SK-N-SH (cell line): ENCODE measurements at regions not wholly inside any gene's neighbourhood (a gene's known extent, or its start where the extent isn't known, plus 50 kb on each side); places are given as distances from the start of the nearest gene placed in this dataset.
"Not testable (repeated sequence)": the region's sequence is repeated elsewhere in the genome, so short reads cannot be mapped to it uniquely, and the experiment has no call there.

ENCODE experiments used
- CTCF ChIA-PET: fragments of 300-600, 350-600 bp; formaldehyde crosslinking; extraction: SDS; loops from one replicate; lab custom pipeline; 2021; lab: Yijun Ruan, JAX
- POLR2A ChIA-PET: fragments of 350-600 bp; sonication (Branson Sonifier 250); formaldehyde crosslinking; extraction: SDS; loops from one replicate; lab custom pipeline; 2020; ENCODE audit warnings: antibody characterized with exemption, inconsistent platforms; lab: Yijun Ruan, JAX
- DNase-seq: peaks from one replicate; pipeline ENCODE4 v3.0.0; 2012
- H2AFZ ChIP-seq: fragments of 200-600 bp; sonication (generic); 2 replicates; pipeline ENCODE4 v1.8.1; 2016; ENCODE audit warnings: antibody characterized with exemption, mild to moderate bottlenecking, low read depth
- H3F3A ChIP-seq: fragments of 200-600 bp; sonication (generic); replicated peaks from 2 replicates; pipeline ENCODE3; 2016; ENCODE audit warnings: antibody characterized with exemption, mild to moderate bottlenecking; ENCODE audit not compliant: insufficient read depth
- H3K27ac ChIP-seq, 2 experiments: fragments of 200-500 bp in 1 of 2; fragments of 200-600 bp in 1 of 2; sonication (Bioruptor generic) in 1 of 2; sonication (generic), shearing (Covaris generic) in 1 of 2; 2 replicates each; pipeline versions ENCODE4 v1.5.1 to v1.6.1; 2014 to 2016; ENCODE audit warnings: low read depth in 2 of 2, inconsistent platforms in 1 of 2, low read length in 1 of 2, mild to moderate bottlenecking in 1 of 2, mixed read lengths in 1 of 2
- H3K27me3 ChIP-seq: fragments of 200-600 bp; sonication (generic), shearing (Covaris generic); 2 replicates; pipeline ENCODE4 v1.6.1; 2016; ENCODE audit warnings: mixed run types; ENCODE audit not compliant: insufficient read depth
- H3K36me3 ChIP-seq, 2 experiments: fragments of 200-500 bp in 1 of 2; fragments of 200-600 bp in 1 of 2; sonication (Bioruptor generic) in 1 of 2; sonication (generic) in 1 of 2; replicated peaks in 1 of 2; 2 replicates each; pipeline versions ENCODE3 to v1.5.1; 2014 to 2016; ENCODE audit warnings: low read length in 1 of 2, mild to moderate bottlenecking in 1 of 2; ENCODE audit not compliant: insufficient read depth in 2 of 2, control insufficient read depth in 1 of 2
- H3K4me1 ChIP-seq, 2 experiments: fragments of 200-500 bp in 1 of 2; fragments of 200-600 bp in 1 of 2; sonication (Bioruptor generic) in 1 of 2; sonication (generic), shearing (Covaris generic) in 1 of 2; 2 replicates each; pipeline versions ENCODE4 v1.5.1 to v1.6.1; 2014 to 2016; ENCODE audit warnings: low read depth in 1 of 2, low read length in 1 of 2, mixed run types in 1 of 2; ENCODE audit not compliant: insufficient read depth in 2 of 2, control insufficient read depth in 1 of 2
- H3K4me2 ChIP-seq: fragments of 200-600 bp; sonication (generic), shearing (Covaris generic); 2 replicates; pipeline ENCODE4 v1.6.1; 2017; ENCODE audit warnings: mixed run types
- H3K4me3 ChIP-seq, 2 experiments: fragments of 200-500 bp in 1 of 2; fragments of 200-600 bp in 1 of 2; sonication (Bioruptor generic) in 1 of 2; sonication (generic), shearing (Covaris generic) in 1 of 2; 2 replicates each; pipeline versions ENCODE4 v1.5.1 to v1.8.1; 2014 to 2016; ENCODE audit warnings: low read depth in 2 of 2, inconsistent platforms in 1 of 2, low read length in 1 of 2, mild to moderate bottlenecking in 1 of 2, mixed read lengths in 1 of 2, moderate library complexity in 1 of 2
- H3K79me2 ChIP-seq: fragments of 200-600 bp; sonication (generic); 2 replicates; pipeline ENCODE4 v1.8.1; 2017; ENCODE audit warnings: mild to moderate bottlenecking; ENCODE audit not compliant: insufficient read depth
- H3K9ac ChIP-seq: fragments of 200-600 bp; sonication (generic); 2 replicates; pipeline ENCODE4 v1.6.1; 2017; ENCODE audit warnings: mixed run types
- H3K9me2 ChIP-seq: fragments of 200-600 bp; sonication (generic); 2 replicates; pipeline ENCODE4 v1.6.1; 2017; ENCODE audit warnings: mixed run types
- H3K9me3 ChIP-seq: fragments of 200-600 bp; sonication (generic); 2 replicates; pipeline ENCODE4 v1.6.1; 2017; ENCODE audit warnings: mixed run types, mild to moderate bottlenecking, moderate library complexity
- H4K20me1 ChIP-seq: fragments of 200-600 bp; sonication (generic); 2 replicates; pipeline ENCODE4 v1.6.1; 2017; ENCODE audit warnings: mild to moderate bottlenecking, mixed run types; ENCODE audit not compliant: insufficient read depth
- CHD2 ChIP-seq: fragments of 150-350 bp; IDR thresholded peaks from 2 replicates; pipeline ENCODE4 v1.6.1; 2018; ENCODE audit warnings: low read length; ENCODE audit not compliant: partially characterized antibody
- CTCF ChIP-seq: fragments of 200-600 bp; sonication (generic); IDR thresholded peaks from 2 replicates; pipeline ENCODE4 v1.6.1; 2017; ENCODE audit warnings: antibody characterized with exemption, mild to moderate bottlenecking, moderate library complexity
- EP300 ChIP-seq, 2 experiments: IDR thresholded peaks; 2 replicates each; pipeline versions ENCODE4 v1.4.0 to v1.6.1; 2012; ENCODE audit warnings: borderline replicate concordance in 1 of 2, low read depth in 1 of 2, low read length in 1 of 2
- EZH2phosphoT487 ChIP-seq: fragments of 200-600 bp; sonication (generic); IDR thresholded peaks from 2 replicates; pipeline ENCODE4 v1.6.1; 2017; ENCODE audit warnings: low read depth, mixed run types, mild to moderate bottlenecking, antibody characterized with exemption, moderate library complexity, borderline replicate concordance
- FOSL2 ChIP-seq: IDR thresholded peaks from 2 replicates; pipeline ENCODE4 v1.4.0; 2012; ENCODE audit warnings: low read depth, mild to moderate bottlenecking, moderate library complexity, borderline replicate concordance
- GATA2 ChIP-seq: sonication (generic); formaldehyde crosslinking; IDR thresholded peaks from 2 replicates; pipeline ENCODE4 v1.5.0; 2020; ENCODE audit warnings: mild to moderate bottlenecking, missing genetic modification reagents
- JUND ChIP-seq: IDR thresholded peaks from 2 replicates; pipeline ENCODE4 v1.4.0; 2012
- MXI1 ChIP-seq: IDR thresholded peaks from 2 replicates; pipeline ENCODE4 v1.6.1; 2012; ENCODE audit warnings: mild to moderate bottlenecking, low read depth, low read length, improper control_type of control experiment
- PBX3 ChIP-seq: IDR thresholded peaks from 2 replicates; pipeline ENCODE4; 2012
- RAD21 ChIP-seq: IDR thresholded peaks from 2 replicates; pipeline ENCODE4 v1.6.1; 2012; ENCODE audit warnings: mild to moderate bottlenecking, low read length
- SMC3 ChIP-seq: IDR thresholded peaks from 2 replicates; pipeline ENCODE4 v1.6.1; 2012; ENCODE audit warnings: low read depth, low read length, improper control_type of control experiment
- TAF1 ChIP-seq: IDR thresholded peaks from 2 replicates; pipeline ENCODE4 v1.6.1; 2012; ENCODE audit warnings: low read depth, mild to moderate bottlenecking, low read length, moderate library complexity, borderline replicate concordance
- TCF12 ChIP-seq: IDR thresholded peaks from 2 replicates; pipeline ENCODE4 v1.4.0; 2012
- TEAD4 ChIP-seq: IDR thresholded peaks from 2 replicates; pipeline ENCODE4 v1.4.0; 2012; ENCODE audit warnings: mild to moderate bottlenecking, borderline replicate concordance; ENCODE audit not compliant: insufficient read depth
- USF1 ChIP-seq: IDR thresholded peaks from 2 replicates; pipeline ENCODE4 v1.4.0; 2012; ENCODE audit warnings: low read depth, borderline replicate concordance
- ZBTB33 ChIP-seq: IDR thresholded peaks from 2 replicates; pipeline ENCODE4 v1.4.0; 2012; ENCODE audit warnings: low read depth, borderline replicate concordance
- WGBS: methylation state at CpG from one replicate; pipeline ENCODE4 v1.1.6; 2017; ENCODE audit warnings: low lambda C conversion rate; 5-methylcytosine and 5-hydroxymethylcytosine counted together

- CTCF ChIA-PET, H2AFZ ChIP-seq, H3K36me3 ChIP-seq, H3K4me1 ChIP-seq, H3K27ac ChIP-seq, DNase-seq, POLR2A ChIA-PET, H3K9me2 ChIP-seq, H3K79me2 ChIP-seq, H3F3A ChIP-seq, H4K20me1 ChIP-seq, H3K9me3 ChIP-seq, H3K4me2 ChIP-seq, H3K27me3 ChIP-seq, H3K4me3 ChIP-seq, H3K9ac ChIP-seq: not testable (repeated sequence)
- 54% methylated on average over 4 of the region's 4 CpGs for WGBS
These were observed 1371.3 kb upstream of the RAG2 start for GRCh38 chr11:37969336-37969735.

GRCh38 chr11:37968148-37968547 is 1370.1 kb upstream of the RAG2 start:
- no peaks in the 10 kb centered on the region for H3K9me3 ChIP-seq
- no peaks in the 10 kb centered on the region for H3K9me2 ChIP-seq
- no peaks in the 10 kb centered on the region for H3K27me3 ChIP-seq
- no peaks in the 10 kb centered on the region for H4K20me1 ChIP-seq
- H3K27ac ChIP-seq, result no peak overlapping the region
- no peaks in the 10 kb centered on the region; a peak in 1 of 4 replicates for H3K4me1 ChIP-seq
- TF ChIP-seq USF1 (no peak), EP300 (IDR thresholded peaks at IDR 0.05; ENCODE audit: borderline replicate concordance in 1 of 2, low read depth in 1 of 2, low read length in 1 of 2) (no peak), TAF1 (no peak), ZBTB33 (no peak), CTCF (no peak), FOSL2 (no peak), CHD2 (no peak), PBX3 (no peak), JUND (no peak), EZH2phosphoT487 (no peak), TEAD4 (no peak), RAD21 (no peak), TCF12 (no peak), MXI1 (no peak), SMC3 (no peak), GATA2 (no peak)
- H3K79me2 ChIP-seq, result no peaks in the 10 kb centered on the region
- no peak for DNase-seq
- H3K4me2 ChIP-seq, result no peak overlapping the region
- H3K4me3 ChIP-seq, result no peak overlapping the region
- no peak overlapping the region for H3K9ac ChIP-seq
- H3K36me3 ChIP-seq, result no peaks in the 10 kb centered on the region
- no peaks in the 10 kb centered on the region for H3F3A ChIP-seq
- POLR2A ChIA-PET, result no interaction called here
- CTCF ChIA-PET, result no interaction called here
- WGBS, result 47% methylated on average over 10 of the region's 10 CpGs
- no peak overlapping the region for H2AFZ ChIP-seq
